AG08396 (cell line): ENCODE measurements at regions not wholly inside any gene's neighbourhood (a gene's known extent, or its start where the extent isn't known, plus 50 kb on each side); places are given as distances from the start of the nearest gene placed in this dataset.
A peak's percentile ranks its signal among the peaks of the same experiment; 100 is the strongest.

Experiments used
- DNase-seq: peaks from one replicate; pipeline ENCODE4 v3.0.0; 2012; ENCODE audit warnings: low spot score, mixed read lengths

DNA sequence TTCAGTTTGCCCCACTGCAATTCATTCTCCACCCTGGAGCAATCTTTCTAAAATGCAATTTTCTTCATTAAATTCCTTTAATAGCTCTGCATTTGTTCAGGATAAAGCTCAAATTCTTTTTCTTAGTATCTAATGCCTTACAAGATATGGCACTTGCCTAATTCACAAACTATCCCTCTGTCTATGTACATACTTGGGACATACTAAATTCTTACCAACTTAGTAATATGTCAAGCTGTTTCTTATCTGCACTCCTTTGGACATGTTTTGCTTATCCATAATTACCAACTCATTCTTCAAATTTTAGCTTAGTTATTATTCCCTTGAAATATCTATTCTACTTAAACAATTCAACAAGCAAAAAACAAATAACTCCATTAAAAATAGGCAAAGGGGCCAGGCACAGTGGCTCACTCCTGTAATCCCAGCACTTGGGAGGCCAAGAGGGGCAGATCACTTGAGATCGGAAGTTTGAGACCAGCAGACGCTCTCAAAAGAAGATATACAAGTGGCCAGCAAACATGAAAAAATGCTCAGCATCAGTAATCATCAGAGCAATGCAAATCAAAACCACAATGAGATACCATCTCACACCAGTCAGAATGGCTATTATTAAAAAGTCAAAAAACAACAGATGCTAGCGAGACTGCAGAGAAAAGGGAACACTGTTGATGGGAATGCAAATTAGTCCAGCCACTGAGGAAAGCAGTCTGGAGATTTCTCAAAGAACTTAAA is 96.9 kb downstream of the FAM76B start:
- no peak for DNase-seq

DNA sequence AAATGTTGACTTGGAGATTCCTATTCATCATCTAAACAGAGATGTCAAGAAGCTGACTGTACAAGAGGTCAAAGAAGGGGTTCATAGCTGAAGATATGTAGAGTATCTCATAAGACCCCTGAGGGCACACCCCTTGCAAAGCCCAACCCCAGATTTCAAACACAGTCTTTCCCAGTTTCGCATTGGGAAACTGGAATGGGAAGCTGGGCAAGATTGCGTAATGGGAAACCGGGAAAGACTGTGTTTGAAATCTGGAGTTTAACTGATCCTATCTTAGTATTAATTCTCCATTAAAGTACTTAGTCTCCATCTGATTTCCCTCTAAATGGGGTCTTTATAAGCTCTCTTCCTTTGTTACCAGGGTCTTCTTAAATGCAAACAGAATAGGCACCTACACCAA is 99.5 kb downstream of the FAM76B start:
- DNase-seq: no peak

DNA sequence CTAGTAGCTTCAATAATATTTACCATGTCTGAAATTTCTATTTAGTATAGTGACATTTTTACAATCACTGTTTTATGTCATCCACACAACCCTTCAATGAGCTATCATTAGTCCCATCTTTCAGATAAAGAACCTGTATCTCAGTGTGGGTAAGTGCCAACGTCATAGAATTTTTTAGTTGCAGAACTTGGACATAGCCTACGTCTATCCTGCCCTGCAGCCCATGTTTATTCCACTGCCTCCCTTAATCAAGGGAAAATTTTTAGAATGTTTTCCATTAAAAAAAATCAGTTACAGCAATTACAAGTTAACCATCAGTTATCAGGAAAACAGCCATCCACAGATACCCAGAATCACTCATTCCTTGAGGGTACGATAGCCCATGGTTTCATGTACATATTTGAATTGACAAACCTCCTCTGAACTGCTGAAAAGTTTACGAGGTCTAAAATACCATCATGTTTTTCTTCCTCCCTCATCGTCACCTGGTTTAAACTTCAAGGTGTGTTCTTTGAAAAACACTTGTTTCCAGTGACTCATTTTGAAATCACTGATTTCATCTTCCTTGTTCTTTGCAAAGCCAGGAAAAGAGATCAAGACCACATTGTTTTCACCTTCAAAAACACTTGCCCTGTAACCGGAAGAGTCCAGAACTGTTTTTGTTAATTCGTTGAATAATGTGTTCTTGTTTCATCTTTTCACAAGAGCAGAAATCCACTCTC is 100.9 kb downstream of the FAM76B start:
- DNase-seq: no peak

DNA sequence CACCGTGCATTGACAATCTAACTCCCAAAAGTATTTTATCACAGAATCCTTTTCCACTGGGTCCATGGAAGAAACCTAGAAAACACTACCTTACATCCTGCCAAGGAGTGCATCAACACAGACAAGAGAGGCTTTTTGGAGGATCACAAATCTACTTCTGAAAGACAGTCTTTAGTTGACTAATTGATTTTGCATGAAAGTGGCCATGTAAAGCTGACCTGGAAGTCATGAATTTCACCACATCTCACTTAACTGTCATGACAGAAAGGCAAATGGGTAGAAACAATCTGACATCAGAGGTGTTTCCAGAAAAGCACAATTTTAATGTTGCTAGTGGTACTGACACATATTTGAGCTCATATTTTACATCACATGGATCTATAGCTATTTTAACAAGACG is 101.6 kb downstream of the FAM76B start:
- no peak for DNase-seq

DNA sequence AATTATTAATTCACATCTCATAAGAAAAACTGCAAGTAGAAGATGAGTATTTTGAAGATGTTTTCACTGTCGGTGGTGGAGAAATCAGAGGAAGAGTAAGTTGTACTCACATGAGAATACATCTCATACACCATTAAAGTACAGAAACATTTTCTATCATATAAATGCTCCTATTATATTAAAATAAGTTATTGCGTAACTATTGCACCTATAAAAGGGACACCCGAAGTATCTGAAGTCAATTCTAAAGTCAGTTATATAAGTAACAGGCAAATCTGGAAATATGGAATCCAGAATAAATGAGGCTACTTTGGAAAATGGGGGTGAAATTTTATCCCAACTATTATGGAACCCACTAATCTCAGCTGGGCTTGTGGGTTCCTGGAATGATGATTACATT is 103.3 kb downstream of the FAM76B start:
- DNase-seq: no peak

DNA sequence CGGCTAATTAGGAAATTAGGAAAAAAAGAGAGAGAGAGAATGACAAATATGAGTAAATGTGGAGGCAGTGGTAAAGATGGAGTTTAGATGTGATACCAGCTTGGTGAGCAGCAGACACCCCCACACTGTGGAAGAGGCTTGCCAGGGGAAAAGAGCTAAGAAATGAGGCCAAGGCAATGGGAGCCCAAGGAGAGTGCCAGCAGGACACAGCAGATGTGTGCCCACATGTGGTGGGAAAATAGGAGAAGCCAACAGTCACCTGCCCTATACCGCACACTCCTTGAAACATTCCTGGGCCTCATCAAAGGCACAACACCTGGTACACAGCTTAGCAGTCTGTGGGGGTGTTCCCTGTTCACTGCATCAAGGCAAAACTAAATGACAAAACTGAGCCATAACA is 104.9 kb downstream of the FAM76B start:
- no peak for DNase-seq

DNA sequence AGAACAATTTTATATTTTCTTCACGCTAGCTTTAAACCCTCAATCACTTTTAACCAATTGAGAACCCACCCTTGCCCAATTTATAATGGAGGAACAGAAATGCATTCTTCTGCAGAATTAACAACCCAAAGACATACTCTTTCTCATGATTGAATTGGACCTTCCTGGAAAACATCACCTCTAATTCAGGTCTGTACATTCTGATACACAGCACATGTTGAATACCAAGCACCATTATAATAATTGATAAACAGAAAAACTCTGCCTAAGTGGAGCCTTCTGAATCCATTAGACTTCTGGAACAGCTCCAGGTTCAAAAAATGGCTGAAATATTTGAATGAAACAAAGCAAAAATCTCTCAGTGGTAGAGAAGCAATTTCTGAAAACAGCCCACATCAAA is 105.4 kb downstream of the FAM76B start:
- no peak for DNase-seq

DNA sequence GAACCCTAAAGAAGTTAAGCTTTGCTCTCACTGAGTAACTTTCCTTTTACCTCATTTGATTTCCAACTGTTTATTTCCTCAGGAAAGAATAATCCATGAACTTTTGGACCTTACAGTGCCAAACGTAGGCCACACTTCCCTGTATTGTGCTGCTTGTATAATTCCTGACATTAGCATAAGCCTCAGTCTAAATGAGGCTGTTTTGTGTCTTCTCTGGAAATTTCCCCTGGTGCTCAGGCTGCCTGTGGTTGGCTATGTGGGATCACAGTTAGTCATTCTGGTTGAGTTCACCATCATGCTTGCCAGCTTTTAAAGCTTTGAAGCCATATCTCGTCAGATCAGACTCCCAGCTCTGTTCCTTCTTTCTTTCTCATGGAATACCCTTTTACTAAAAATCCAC is 107.0 kb downstream of the FAM76B start:
- peak; percentile 21 for DNase-seq

DNA sequence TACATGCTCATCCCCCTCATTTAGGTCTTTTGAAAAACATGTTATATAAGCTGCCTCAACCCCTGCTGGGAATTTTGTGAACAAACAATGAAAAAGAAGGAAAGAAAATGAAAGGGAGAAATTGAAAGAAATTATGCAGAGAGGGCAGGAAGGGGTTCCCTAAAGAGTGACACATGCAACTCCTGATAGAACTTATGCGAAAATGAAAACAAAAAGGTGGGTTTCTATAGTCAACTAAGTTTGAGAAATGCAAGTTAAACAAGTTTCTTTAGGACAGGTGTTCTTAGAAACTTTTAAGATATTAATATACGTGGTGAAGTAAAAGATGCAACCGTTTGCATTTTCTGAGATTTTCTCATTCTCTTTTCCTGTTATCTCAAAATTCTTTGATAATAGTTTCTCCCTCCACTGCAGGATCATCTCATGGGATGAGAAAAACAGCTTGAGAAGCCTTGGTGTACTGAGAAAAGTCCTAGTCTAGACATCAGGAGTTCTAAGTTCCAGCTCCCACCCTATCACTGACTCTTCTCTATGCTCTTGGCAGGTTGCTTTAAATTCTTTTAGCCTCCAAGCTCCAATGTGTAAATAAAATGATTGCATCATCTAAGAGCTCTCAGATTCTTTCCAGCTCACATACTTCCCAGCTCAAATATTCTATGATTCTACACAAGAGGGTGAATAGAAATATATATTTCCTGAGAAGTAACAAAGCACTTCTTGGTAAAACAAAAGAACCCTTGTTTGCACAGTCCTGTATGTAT is 109.2 kb downstream of the FAM76B start:
- peak; percentile 47 for DNase-seq

DNA sequence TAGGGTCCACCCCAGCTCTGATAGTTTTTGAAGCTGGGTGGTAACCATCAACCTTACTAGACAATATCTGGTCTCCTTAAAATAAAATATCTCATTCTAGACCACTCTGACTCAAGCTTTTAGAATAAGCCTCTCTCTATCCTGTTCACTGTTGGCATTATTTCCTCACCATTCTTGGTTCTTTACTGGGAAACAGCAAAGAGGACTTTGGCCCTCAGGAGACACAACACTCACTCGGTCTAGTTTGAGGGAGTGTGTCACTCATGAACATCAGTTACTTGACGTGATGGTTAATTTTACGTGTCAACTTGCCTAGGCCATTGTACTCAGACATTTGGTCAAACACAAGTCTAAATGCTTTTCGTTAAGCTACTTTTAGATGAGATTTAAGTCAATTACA is 110.6 kb downstream of the FAM76B start:
- no peak for DNase-seq

DNA sequence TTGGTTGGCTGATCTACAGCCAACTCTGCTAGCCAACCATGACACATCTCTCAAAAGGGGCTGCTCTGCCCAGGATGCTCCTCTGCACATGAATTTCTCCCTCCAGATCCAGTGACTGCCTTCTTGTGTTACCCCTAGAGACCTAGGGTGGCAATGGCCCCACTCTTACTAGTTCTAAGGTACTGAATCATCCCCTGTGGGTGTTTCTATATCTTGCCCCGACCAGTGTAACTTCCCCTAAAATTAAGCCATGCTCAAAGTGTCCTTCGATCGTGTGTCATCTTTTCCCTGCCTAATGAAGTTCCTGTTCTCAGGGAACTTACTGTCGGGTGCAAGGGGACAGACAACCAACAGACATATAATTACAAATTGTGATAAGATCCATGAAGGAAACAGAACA is 113.3 kb downstream of the FAM76B start:
- DNase-seq: no peak

DNA sequence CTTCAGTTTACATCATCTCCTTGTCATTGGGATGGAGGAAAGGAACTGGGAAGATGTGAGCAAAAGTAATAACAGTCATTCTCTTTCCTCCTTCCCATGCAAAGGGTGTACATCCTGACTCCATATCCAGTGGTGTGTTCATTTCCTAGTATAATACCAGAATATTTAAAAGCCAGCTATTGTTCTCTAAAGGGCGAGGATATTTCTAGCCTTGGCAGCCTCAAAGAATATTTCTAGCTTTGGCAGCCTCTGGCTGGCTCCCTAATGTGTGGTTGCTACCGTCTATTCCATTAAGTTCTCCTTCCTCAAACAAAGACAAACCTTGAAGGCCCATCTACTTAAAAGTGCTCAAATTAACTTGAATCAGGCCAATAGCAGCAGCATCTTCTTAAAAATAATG is 114.0 kb downstream of the FAM76B start:
- DNase-seq: no peak

DNA sequence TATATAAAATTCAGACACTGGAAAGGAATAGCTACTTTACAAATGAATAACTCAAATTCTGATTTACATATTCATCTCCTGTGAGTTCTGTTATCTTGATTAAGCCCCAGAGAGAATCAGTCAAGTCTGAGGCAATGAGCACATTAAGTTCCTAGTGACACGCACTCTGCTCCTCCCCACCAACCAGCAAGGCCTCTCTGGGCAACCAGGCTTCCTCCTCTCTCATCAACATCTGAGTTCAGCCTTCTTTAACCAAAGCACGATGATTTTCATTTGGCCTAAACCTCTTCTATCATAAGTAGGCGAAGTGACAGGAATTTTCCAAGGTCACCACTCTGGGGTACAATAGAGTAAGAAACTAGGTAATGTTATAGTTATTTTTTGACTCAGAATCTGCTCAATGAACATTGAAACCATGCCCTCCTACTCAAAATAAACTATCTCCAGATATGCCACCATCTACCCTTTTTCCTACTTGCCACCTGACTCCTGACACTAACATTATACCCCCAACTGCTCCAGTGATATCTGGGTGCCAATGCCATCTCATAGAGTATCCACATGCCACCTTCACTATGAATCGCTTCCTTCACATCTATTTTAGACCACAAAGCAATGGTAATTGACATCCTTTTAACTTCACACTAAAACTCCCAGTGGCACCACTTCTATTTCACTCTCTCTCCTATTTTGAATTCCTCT is 114.8 kb downstream of the FAM76B start:
- DNase-seq: no peak

DNA sequence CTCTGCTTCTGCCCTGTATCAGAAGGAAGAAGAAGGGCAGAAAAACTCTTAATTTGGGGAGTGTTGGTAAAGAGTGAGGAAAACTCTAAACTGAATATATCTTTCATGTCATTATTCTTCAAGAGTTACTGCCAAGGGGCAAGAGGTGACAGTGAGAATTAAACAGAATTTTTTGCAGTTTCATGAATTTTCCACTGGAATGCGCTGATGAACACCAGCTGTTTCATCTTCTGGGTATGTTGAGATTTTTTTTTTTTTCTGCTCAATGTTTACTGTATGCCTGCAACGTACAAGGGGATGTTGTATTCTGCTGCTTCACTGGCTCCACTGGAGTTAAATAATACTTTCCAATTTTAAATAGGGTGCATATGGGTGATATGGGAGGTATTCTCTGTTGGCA is 117.8 kb downstream of the FAM76B start:
- DNase-seq: no peak

DNA sequence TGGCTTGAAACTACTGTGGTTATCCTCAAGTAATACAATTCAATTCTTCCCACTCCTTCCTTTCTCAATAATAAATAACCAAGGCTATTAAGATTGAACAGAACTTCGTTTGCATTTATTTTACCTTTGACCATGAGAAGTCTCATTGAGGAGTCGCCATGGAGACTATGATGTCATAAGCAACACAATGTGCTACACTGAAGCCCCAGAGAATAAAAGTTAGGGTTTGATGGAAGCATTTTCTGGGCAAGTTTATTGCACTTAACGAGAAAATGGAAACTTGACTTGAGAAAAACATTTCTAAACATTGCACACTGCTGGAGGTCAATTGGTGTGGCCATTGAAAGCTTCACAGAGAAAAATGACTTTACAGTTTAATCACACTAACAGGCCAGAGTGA is 121.5 kb downstream of the FAM76B start:
- no peak for DNase-seq

DNA sequence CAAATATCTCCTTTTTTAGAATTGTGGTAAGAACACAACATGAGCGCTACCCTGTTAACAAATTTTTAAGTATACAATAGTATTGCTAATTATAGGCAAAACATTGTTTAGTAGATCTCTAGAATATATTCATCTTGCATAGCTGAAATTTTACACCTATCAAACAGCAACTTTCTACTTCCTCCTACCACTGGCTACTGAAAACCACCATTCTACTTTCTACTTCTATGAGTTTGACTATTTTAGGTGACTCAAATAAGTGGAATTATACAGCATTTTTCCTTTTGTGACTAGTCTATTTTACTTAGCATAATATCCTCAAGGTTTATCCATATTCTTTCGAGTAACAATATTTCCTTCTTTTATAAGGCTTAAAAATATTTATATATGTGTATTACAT is 128.4 kb downstream of the FAM76B start:
- DNase-seq: no peak

DNA sequence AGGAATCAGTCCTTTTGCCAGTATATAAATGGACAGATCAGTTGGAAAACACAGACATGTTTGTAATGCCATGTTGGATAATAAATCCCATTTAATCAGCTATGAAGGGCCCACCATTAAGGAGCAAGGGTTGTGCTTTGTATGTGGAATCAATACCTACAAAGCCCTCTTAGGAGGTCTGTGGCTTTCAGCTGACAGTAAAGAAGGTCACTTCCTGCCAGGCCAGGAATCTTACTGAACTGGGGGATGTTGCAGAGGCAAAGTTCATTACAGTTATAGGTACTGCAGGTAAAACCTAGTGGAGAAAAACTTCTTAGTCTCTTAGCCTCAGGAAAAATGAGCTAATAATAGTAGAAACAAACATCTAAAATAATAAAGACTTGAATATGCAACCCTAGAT is 129.5 kb downstream of the FAM76B start:
- DNase-seq: no peak

DNA sequence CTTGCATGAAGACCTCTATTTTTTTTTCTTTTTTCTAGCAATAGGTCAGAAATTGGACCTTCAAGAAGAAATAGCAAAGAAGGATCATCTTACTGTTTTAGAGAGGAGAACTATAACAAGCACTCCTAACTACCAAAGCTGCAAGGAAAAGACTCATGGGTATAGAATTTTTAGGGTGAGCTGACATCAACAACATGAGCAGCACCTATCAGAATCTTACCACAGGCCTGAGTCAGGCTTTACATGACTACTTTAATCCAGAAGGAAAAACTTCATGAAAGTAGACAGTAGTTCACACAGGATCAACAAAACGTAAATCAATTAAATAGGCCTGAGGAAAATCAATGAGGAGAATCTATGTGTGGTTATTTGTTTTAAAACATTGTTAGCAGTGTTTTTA is 130.5 kb downstream of the FAM76B start:
- DNase-seq: peak; percentile 22

DNA sequence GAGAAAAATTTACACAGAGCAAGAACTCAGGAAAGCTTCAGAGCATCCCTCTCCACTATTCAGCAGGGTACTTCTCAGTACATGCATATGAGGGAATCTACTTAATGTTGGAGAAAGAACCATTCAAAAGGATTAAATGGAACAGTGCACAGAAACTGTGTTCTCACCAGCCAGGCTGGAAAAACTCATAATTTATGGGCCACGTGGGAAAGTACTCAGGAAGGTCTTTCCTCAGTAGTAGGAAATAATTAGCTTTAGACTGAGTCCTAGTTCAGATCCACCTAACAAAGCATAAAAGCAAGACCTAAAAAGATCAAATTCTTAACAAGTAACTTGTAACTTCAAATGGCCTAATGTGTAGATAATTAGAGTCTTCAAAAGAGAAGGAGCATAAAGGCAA is 134.0 kb downstream of the FAM76B start:
- no peak for DNase-seq

DNA sequence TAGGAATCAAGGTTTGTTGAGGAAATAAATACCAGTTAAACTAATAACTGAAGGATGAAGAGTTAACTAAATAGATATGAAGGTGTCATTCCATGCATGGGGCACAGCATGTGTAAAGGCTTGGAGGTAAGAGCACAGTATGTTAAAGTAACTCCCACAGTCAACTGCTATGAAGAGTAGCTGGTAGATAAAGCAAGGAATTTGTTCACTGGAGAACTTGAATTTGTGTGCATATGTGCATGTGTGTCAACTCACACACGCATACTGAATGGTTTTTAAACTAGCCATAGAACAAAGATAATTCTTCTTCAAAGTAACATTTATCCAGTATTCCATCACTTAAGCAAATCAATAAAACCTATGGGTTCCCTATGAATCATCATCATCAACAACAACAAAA is 135.9 kb downstream of the FAM76B start:
- no peak for DNase-seq

DNA sequence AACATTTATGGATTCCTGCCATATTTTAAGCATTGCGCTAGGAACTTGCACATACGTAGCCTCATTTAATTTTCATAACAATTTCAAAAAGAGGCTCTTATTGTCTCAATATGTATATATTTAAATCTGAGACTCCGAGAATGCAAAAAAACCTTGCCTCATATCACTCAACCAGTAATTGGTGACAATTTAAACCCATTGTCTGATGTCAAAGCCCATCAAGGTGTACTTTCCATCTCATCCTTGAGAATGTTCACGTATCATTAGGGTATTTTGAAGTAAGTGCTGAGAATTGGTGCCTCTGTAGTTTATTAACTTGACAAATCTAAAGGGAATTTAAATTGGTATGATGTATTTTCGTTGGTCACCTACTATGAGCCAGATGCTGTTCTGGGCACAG is 136.5 kb downstream of the FAM76B start:
- DNase-seq: no peak

DNA sequence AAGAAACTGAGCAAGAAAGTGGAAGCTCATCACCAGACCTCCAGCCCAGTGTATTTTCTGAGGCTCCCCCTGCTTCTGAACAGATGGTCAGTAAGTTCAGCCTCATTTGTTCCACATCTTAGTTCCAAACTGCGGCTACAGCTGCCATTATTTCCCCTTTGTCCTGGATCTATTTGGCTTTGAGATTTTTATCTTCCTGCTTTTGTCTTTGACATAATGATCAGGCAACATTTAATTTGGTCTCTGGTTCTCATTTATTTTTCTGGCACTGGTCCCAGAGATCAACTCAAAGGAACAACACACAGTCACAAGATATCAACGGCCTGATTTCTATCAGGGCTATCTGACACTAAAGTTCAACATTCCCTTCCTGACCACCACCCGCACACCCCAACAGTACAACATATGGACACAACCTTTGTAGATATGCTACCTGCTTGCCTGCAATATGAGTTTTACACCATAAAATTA is 137.5 kb downstream of the FAM76B start:
- no peak for DNase-seq
